AG20443 (cell line): ENCODE measurements at regions not wholly inside any gene's neighbourhood (a gene's known extent, or its start where the extent isn't known, plus 50 kb on each side); places are given as distances from the start of the nearest gene placed in this dataset.
"Not testable (repeated sequence)": the region's sequence is repeated elsewhere in the genome, so short reads cannot be mapped to it uniquely, and the experiment has no call there.

ENCODE experiments used
- DNase-seq: peaks from one replicate; pipeline ENCODE4 v3.0.0; 2012; ENCODE audit warnings: low spot score, mixed read lengths

DNA sequence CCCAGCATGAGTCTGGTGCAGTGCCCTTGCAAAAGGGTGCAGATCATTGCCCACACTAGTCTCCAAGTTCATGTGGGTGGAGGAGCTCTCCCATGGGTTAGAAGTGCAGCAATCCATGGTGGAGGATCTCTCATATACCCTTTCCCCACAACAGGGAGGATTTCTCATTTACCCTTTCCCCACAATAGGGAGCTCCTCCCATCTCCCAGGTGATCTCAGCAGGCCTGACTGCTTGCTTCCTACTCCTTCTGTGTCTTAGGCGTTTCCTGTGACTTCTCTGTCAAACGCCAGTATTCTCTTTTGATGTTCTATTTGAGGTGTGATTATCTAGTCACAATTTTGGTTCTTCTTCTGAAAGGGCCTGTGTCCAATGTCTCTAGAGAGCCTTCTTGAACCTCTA lies 133.8 kb upstream of the RFX3 start:
- no peak for DNase-seq

- DNase-seq, result no peak
Measured at GRCh38 chr9:3658964-3659363, 133.2 kb upstream of the RFX3 start.

DNA sequence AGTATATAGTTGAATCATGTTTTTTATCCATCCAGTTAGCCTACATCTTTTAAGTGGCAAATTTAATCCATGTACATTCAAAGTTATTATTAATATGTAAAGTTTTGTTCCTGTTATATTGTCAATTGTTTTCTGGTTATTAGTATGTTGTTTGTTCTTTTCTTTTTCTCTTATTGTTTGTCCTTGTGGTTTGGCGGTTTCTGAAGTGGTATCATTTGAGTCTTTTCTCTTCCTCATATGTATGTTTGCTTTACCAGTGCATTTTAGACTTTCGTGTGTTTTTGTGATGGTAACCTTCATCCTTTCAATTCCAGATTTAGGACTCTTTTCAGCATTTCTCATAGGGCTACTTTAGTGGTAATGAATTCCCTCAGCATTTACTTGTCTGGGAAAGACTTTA lies 130.4 kb upstream of the RFX3 start:
- DNase-seq, result no peak

DNA sequence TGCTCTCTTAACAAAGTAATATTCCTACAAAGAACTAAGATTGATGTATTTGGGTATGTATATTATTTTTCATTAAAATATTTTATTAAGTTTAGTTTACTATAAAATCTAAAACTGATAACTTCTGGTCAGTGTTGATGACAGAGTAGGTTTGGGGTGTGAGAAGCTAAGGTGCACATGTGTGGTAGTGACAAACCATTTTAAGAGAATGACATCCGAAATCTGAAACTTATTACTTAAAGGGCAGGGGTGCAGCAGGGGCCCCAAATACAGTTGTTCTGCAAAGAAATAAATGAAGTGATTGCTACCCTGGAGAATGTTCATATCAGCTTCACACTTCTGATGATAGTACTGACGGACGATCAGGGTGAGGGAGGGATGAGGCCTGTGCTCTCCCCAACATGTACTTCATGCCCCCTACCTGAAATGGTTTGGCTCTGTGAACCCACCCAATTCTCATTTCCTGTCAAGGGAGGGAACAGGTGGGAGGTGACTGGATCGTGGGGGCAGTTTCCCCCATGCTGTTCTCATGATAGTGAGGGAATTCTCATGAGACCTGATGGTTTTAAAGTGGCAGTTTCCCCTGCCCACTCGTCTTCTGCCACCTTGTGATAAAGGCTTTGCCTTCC lies 125.3 kb upstream of the RFX3 start:
- DNase-seq, result no peak

DNA sequence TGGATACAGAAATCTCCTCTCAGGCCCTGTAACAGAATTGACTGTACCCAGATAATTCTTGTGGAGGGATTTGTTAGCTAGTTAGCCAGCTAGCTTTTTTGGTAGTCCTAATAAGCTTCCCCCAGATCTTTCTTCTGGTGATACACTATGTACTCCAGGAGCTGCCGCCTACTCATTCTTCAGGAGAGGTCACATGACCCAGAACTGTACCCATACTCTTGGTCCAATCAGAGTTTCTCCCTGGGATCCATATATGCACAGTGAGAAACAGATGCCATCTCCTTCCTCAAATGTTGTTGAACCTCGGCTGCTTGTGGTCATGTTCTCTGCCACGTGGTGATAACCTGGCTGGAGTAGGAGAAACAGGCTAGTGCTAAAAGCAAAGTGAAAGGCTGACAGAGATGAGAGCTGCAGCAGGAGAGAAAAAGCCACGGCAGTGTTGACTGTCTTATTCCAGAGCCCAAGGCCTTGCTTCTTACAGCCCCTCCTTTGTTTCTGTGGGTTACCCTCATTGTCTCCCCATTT lies 123.0 kb upstream of the RFX3 start:
- DNase-seq, result no peak

- DNase-seq, result no peak
Measured at GRCh38 chr9:3648266-3648665, 122.5 kb upstream of the RFX3 start.

- no peak for DNase-seq
Measured at GRCh38 chr9:3647652-3648051, 121.9 kb upstream of the RFX3 start.

- no peak for DNase-seq
Measured at GRCh38 chr9:3646226-3646625, 120.4 kb upstream of the RFX3 start.

DNA sequence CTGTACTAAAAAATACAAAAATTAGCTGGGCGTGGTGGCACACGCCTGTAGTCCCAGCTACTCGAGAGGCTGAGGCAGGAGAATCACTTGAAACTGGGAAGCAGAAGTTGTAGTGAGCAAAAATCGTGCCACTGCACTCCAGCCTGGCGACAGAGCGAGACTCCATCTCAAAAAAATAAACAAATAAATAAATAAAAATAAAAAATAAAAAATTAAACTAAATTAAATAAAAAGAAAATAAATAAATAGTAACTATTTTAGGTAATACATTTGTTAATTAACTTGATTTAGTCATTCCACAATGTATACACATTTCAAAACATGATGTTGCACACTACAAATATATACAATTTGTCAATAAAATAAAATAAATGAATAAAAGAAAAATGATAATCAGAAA lies 116.3 kb upstream of the RFX3 start:
- DNase-seq, result not testable (repeated sequence)

DNA sequence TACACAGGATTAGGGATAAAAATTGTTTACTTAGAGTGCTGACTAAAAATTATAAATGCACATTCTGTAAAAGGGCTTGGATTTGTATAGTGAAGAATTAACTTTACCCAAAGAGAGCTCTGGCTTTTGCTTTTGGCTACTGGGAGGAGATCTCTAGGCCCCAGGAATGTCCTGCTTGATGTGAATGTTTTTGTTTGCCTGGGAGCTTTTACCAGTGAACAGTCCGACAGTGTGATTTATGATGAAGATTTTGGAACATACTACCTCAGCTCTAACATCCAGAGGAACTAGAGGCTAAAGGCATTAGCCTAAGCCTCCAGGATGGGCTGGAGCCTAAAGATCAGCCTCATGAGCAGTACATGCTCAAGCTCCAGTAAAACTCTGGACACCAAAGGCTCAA lies 103.7 kb upstream of the RFX3 start:
- DNase-seq, result no peak

- DNase-seq, result no peak
Measured at GRCh38 chr9:3628239-3628638, 102.4 kb upstream of the RFX3 start.

- DNase-seq, result no peak
Measured at GRCh38 chr9:3608011-3608410, 82.2 kb upstream of the RFX3 start.

- DNase-seq, result no peak
Measured at GRCh38 chr9:3600672-3601071, 74.9 kb upstream of the RFX3 start.

DNA sequence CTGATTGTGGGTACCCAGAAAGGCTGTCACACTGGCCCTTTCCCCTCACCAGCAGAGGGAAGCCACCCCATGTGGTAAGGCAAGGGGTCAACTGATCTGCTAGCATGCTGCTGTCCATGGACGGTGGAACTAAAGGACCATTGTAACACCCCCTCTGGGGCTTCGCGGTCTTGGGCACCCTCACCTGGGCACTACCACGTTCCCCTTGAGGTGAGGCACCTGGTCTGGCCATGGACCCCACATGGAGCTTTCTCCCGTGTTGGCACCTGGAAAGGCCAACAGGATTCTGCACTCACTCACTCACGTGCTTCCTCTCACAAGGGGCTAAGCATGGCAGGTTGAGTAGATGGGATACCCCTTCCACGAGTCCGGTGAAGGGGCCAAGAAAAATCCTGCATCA lies 72.0 kb upstream of the RFX3 start:
- no peak for DNase-seq

DNA sequence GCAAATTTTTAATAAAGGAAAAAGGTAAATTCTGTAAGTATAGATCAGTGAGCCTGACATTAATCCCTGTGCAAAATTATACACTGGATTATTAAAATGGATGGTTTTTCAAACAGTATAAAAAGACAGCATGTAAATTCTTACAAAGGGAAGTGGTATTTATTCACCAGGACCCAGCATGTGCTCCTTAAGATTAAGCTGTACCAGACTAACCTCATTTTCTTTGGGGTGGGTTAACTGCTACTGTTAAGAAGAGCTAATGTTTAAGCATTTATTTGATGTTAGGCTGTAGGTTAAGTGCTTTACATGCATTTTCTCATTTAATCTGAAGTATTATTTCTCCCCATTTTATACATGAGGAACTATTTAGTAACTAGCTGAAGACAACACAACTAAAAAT lies 60.3 kb upstream of the RFX3 start:
- no peak for DNase-seq

DNA sequence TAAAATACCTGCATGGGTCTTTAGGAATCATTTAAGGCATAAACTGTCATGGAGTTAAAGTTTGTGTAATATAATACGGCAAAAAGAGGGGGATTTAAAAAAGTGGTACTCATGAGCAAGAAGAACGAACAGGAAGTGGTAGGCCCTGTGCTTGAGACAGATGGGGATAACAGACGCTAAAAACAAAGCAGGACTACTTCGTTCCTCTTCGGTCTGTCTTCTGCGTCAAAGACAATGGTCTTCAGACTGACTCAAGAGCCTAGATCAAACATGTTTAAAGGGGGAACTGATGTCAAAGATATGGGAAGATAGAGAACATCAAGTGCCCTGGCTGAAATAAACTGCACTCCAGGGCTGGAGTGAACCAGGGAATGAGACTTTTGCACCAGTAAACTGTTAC lies 59.8 kb upstream of the RFX3 start:
- no peak for DNase-seq

GRCh38 chr9:3578786-3579185 lies 53.0 kb upstream of the RFX3 start:
- DNase-seq, result peak; percentile 65

GRCh38 chr9:3576328-3576727 lies 50.5 kb upstream of the RFX3 start:
- DNase-seq, result no peak

DNA sequence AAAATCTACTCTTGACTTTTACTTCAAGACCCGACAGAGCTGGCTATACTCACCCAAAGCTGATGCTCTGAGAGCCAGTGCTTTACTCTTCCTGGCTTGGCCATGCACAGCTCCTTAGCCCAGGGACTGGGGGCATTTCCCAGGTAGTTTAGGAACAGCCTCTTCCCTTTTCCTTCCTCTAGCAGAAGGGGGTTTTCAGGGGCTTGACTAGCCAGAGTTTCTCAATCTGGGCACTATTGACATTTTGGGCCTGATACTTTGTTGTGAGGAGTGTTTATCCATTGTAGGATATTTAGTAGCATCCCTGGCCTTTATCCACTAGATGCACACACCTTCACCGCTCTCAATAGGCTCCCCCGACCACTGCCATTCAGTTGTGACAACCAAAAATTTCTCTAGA lies 50.0 kb upstream of the RFX3 start:
- DNase-seq, result no peak
